ENCODE measurements at regions not wholly inside any gene's neighbourhood (a gene's known extent, or its start where the extent isn't known, plus 50 kb on each side); places are given as distances from the start of the nearest gene placed in this dataset.
"Not testable (repeated sequence)": the region's sequence is repeated elsewhere in the genome, so short reads cannot be mapped to it uniquely, and the experiment has no call there.

GRCh38 chr13:37510441-37510840 lies 88.1 kb downstream of the POSTN start:
- no peak for DNase-seq (ENCODE audit: low read depth)

GRCh38 chr13:37505531-37505930 lies 93.0 kb downstream of the POSTN start:
- no peak for DNase-seq (ENCODE audit: low read depth)

- no peak for DNase-seq (ENCODE audit: low read depth)
Measured at GRCh38 chr13:37504251-37504650, 94.3 kb downstream of the POSTN start.

GRCh38 chr13:37503287-37503686 lies 95.3 kb downstream of the POSTN start:
- no peak for DNase-seq (ENCODE audit: low read depth)

GRCh38 chr13:37502303-37502993 lies 96.1 kb downstream of the POSTN start:
- DNase-seq (ENCODE audit: low read depth), result not testable (repeated sequence)

- DNase-seq (ENCODE audit: low read depth), result no peak
Measured at GRCh38 chr13:37501187-37501586, 97.4 kb downstream of the POSTN start.

GRCh38 chr13:37495046-37495445 lies 103.5 kb downstream of the POSTN start:
- no peak for DNase-seq (ENCODE audit: low read depth)

GRCh38 chr13:37493775-37494174 lies 104.8 kb downstream of the POSTN start:
- no peak for DNase-seq (ENCODE audit: low read depth)

GRCh38 chr13:37492741-37493514 lies 105.6 kb downstream of the POSTN start:
- DNase-seq (ENCODE audit: low read depth), result no peak

GRCh38 chr13:37492075-37492474 lies 106.5 kb downstream of the POSTN start:
- DNase-seq (ENCODE audit: low read depth), result no peak

- no peak for DNase-seq (ENCODE audit: low read depth)
Measured at GRCh38 chr13:37491661-37492060, 106.9 kb downstream of the POSTN start.

GRCh38 chr13:37490176-37490779 lies 108.3 kb downstream of the POSTN start:
- no peak for DNase-seq (ENCODE audit: low read depth)

GRCh38 chr13:37488726-37489125 lies 109.8 kb downstream of the POSTN start:
- DNase-seq (ENCODE audit: low read depth), result no peak

- no peak for DNase-seq (ENCODE audit: low read depth)
Measured at GRCh38 chr13:37486171-37486681, 112.3 kb downstream of the POSTN start.

GRCh38 chr13:37485756-37486155 lies 112.8 kb downstream of the POSTN start:
- peak; percentile 30 for DNase-seq (ENCODE audit: low read depth)

- no peak for DNase-seq (ENCODE audit: low read depth)
Measured at GRCh38 chr13:37484056-37484455, 114.5 kb downstream of the POSTN start.

- no peak for DNase-seq (ENCODE audit: low read depth)
Measured at GRCh38 chr13:37482331-37482730, 116.2 kb downstream of the POSTN start.

- no peak for DNase-seq (ENCODE audit: low read depth)
Measured at GRCh38 chr13:37481885-37482227, 116.7 kb downstream of the POSTN start.

GRCh38 chr13:37481011-37481884 lies 117.3 kb downstream of the POSTN start:
- DNase-seq (ENCODE audit: low read depth), result no peak

- no peak for DNase-seq (ENCODE audit: low read depth)
Measured at GRCh38 chr13:37479916-37480315, 118.7 kb downstream of the POSTN start.

- no peak for DNase-seq (ENCODE audit: low read depth)
Measured at GRCh38 chr13:37476874-37477273, 121.7 kb downstream of the POSTN start.

- DNase-seq (ENCODE audit: low read depth), result no peak
Measured at GRCh38 chr13:37475966-37476365, 122.6 kb downstream of the POSTN start.
